ENCODE measurements at regions not wholly inside any gene's neighbourhood (a gene's known extent, or its start where the extent isn't known, plus 50 kb on each side); places are given as distances from the start of the nearest gene placed in this dataset.
"Not testable (repeated sequence)": the region's sequence is repeated elsewhere in the genome, so short reads cannot be mapped to it uniquely, and the experiment has no call there.

GRCh38 chr10:34046506-34047034 lies 712.1 kb upstream of the NRP1 start:
- H3K27ac ChIP-seq = no peak overlapping the region
- no peak for TF ChIP-seq EP300 (IDR thresholded peaks at IDR 0.05)
- TF ChIP-seq, protein P1, sequence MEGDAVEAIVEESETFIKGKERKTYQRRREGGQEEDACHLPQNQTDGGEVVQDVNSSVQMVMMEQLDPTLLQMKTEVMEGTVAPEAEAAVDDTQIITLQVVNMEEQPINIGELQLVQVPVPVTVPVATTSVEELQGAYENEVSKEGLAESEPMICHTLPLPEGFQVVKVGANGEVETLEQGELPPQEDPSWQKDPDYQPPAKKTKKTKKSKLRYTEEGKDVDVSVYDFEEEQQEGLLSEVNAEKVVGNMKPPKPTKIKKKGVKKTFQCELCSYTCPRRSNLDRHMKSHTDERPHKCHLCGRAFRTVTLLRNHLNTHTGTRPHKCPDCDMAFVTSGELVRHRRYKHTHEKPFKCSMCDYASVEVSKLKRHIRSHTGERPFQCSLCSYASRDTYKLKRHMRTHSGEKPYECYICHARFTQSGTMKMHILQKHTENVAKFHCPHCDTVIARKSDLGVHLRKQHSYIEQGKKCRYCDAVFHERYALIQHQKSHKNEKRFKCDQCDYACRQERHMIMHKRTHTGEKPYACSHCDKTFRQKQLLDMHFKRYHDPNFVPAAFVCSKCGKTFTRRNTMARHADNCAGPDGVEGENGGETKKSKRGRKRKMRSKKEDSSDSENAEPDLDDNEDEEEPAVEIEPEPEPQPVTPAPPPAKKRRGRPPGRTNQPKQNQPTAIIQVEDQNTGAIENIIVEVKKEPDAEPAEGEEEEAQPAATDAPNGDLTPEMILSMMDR (IDR thresholded peaks at IDR 0.05) = no peak
- no peak for TF ChIP-seq POLR2A (IDR thresholded peaks at IDR 0.05)
- TF ChIP-seq POLR2AphosphoS5 (IDR thresholded peaks at IDR 0.05) = no peak
- H3K4me1 ChIP-seq = no peaks in the 10 kb centered on the region
- WGBS, 2 donors (ENCODE audit: low coverage in 1 of 2) = 81 to 94% methylated on average over 3 to 8 of the region's 9 CpGs
- no peaks in the 10 kb centered on the region for H3K9me3 ChIP-seq
- H3K27me3 ChIP-seq = no peaks in the 10 kb centered on the region
- no peak for ATAC-seq
- no peaks in the 10 kb centered on the region for H3K36me3 ChIP-seq
- no peak overlapping the region for H3K4me3 ChIP-seq

GRCh38 chr10:34045571-34046190 lies 711.2 kb upstream of the NRP1 start:
- Histone ChIP-seq H3K9me3 (no peaks in the 10 kb centered on the region), H3K36me3 (no peaks in the 10 kb centered on the region), H3K27me3 (no peaks in the 10 kb centered on the region), H3K27ac (no peak overlapping the region), H3K4me3 (no peak overlapping the region), H3K4me1 (no peaks in the 10 kb centered on the region)
- no peak for TF ChIP-seq POLR2A (IDR thresholded peaks at IDR 0.05)
- TF ChIP-seq, protein P1 (IDR thresholded peaks at IDR 0.05) = no peak
- TF ChIP-seq EP300 (IDR thresholded peaks at IDR 0.05) = no peak
- no peak for TF ChIP-seq POLR2AphosphoS5 (IDR thresholded peaks at IDR 0.05)
- 88 to 91% methylated on average over 4 to 5 of the region's 6 CpGs for WGBS, 2 donors (ENCODE audit: low coverage in 1 of 2)
- no peak for ATAC-seq

DNA sequence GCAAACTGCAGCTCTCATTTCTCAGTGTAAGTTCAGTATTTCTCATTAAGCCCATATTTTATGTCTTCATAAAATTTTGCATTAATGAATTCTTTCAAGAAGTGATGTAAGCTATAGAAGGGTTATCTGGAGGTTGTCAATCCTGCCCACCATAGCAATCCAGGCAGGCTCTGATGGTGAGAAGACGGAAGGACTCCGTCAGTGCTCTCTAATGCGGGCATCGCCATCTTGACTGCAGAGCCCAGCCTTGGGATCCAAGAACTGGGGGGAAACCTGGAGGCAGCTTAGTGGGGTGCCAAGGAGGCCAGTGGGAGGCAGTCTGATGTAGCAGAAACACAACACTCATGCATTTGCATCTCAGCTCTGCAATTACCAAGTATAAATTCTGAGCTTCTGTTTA lies 707.4 kb upstream of the NRP1 start:
- WGBS, 2 donors (ENCODE audit: low coverage in 1 of 2) = 100% methylated on average over 4 of the region's 4 CpGs; no CpG with 5 or more reads in 1 of the 2 donors
- no peak for ATAC-seq
- no peaks in the 10 kb centered on the region for H3K27me3 ChIP-seq
- no peak overlapping the region for H3K27ac ChIP-seq
- no peaks in the 10 kb centered on the region for H3K9me3 ChIP-seq
- TF ChIP-seq EP300 (IDR thresholded peaks at IDR 0.05) (no peak), POLR2A (IDR thresholded peaks at IDR 0.05) (no peak), POLR2AphosphoS5 (IDR thresholded peaks at IDR 0.05) (no peak)
- no peak overlapping the region for H3K4me3 ChIP-seq
- no peaks in the 10 kb centered on the region for H3K36me3 ChIP-seq
- H3K4me1 ChIP-seq = no peaks in the 10 kb centered on the region

- Histone ChIP-seq H3K4me3 (no peak overlapping the region), H3K9me3 (peaks cover 0 to 8% (median 0%) of the 10 kb centered on the region in 3 donors), H3K4me1 (no peaks in the 10 kb centered on the region), H3K36me3 (no peaks in the 10 kb centered on the region), H3K27me3 (no peaks in the 10 kb centered on the region), H3K27ac (no peak overlapping the region)
- TF ChIP-seq POLR2AphosphoS5 (IDR thresholded peaks at IDR 0.05) (no peak), EP300 (IDR thresholded peaks at IDR 0.05) (no peak), POLR2A (IDR thresholded peaks at IDR 0.05) (no peak)
- TF ChIP-seq, protein P1 (IDR thresholded peaks at IDR 0.05) = no peak
- WGBS, 2 donors (ENCODE audit: low coverage in 1 of 2) = 59 to 73% methylated on average over 3 of the region's 3 CpGs
- no peak for ATAC-seq
Measured at GRCh38 chr10:34037499-34037898, 703.0 kb upstream of the NRP1 start.

DNA sequence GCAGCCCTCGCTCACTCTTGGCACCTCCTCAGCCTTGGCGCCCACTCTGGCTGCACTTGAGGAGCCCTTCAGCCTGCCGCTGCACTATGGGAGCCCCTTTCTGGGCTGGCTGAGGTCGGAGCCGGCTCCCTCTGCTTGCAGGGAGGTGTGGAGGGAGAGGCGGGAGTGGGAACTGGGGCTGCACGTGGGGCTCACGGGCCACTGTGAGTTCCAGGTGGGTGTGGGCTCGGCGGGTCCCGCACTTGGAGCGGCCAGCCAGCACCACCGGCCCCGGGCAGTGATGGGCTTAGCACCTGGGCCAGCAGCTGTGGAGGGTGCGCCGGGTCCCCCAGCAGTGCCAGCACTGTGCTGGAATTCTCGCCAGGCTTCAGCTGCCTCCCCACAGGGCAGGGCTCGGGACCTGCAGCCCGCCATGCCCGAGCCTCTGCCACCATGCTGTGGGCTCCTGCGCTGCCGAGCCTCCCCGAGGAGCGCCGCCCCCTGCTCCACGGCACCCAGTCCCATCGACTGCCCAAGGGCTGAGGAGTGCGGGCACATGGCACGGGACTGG lies 700.8 kb upstream of the NRP1 start:
- not testable (repeated sequence) for H3K4me3 ChIP-seq, H3K27me3 ChIP-seq
- no CpG with 5 or more reads among the region's 29 CpGs for WGBS, 2 donors (ENCODE audit: low coverage in 1 of 2)

DNA sequence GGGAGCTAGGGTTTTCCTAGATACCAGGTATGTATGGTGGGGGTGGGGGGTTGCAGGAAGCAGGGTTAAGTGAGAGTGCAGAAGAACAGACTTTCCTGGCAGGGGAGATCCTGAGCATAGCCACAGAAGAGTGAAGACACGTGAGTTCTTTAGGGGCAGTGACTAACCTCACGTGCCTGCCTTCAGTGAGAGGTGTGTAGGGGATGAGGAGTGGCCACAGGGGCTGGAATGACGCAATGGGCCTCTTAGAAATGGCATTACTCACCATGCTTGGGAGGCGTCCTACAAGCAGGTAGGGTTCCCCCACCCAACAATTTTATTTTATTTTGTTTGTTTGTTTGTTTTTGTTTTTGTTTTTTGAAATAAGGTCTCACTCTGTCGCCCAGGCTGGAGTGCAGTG lies 698.6 kb upstream of the NRP1 start:
- Histone ChIP-seq H3K27me3 (no peaks in the 10 kb centered on the region), H3K36me3 (no peaks in the 10 kb centered on the region), H3K27ac (no peak overlapping the region), H3K9me3 (peaks cover 0 to 8% (median 0%) of the 10 kb centered on the region in 3 donors), H3K4me3 (no peak overlapping the region), H3K4me1 (peaks cover 0 to 13% (median 9%) of the 10 kb centered on the region in 3 donors)
- WGBS, 2 donors (ENCODE audit: low coverage in 1 of 2) = 93 to 100% methylated on average over 3 to 4 of the region's 5 CpGs
- no peak for ATAC-seq
- no peak for TF ChIP-seq POLR2A (IDR thresholded peaks at IDR 0.05)
- TF ChIP-seq EP300 (IDR thresholded peaks at IDR 0.05) = no peak
- TF ChIP-seq, protein P1 (IDR thresholded peaks at IDR 0.05) = no peak
- TF ChIP-seq POLR2AphosphoS5 (IDR thresholded peaks at IDR 0.05) = no peak

More for the DNA sequence above, 700.8 kb upstream of the NRP1 start:
- H3K9me3 ChIP-seq, H3K27ac ChIP-seq, ATAC-seq, H3K36me3 ChIP-seq: not testable (repeated sequence)
- H3K4me1 ChIP-seq = peaks cover 0 to 13% (median 9%) of the 10 kb centered on the region in 3 donors
